ENCODE measurements at regions not wholly inside any gene's neighbourhood (a gene's known extent, or its start where the extent isn't known, plus 50 kb on each side); places are given as distances from the start of the nearest gene placed in this dataset.
"Not testable (repeated sequence)": the region's sequence is repeated elsewhere in the genome, so short reads cannot be mapped to it uniquely, and the experiment has no call there.

DNA sequence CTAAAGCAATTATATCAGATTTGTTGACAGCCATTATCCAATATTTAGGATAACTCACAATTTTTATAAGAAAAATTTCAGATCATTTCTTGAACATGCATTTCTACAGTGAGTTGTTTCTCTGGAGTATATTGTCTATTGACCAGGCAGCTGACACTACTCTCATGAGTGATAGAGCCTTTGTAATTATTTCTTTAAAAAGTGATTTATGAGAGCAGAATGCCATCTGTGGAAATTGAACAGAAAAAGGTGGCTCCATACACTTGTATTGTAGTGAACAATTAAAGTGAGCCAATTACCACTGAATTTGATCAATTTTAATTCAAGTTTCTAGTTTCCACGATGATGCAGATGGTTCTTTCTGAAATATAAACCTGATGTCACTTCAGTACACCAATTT is 855.4 kb downstream of the TAF11L14 start:
- TF ChIP-seq JUND (IDR thresholded peaks at IDR 0.05; ENCODE audit: low read depth) = no peak

DNA sequence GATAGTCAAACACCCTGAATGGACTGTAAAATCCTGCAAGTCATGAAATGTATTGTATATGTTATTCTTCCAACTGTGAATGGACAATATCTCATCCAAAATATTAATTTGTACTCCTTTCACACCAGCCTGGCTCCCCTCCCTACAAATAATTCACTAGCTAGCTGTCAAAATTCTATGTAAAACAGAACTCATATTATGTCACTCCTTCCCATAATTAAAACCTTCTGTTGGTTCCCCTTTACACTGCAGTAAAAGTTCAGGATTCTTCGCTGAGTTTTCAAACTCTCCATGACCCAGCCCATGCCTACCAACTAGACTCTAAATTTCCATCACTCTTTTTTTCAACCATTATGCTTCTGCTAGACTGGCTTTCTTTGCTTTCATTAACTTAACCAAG is 857.1 kb downstream of the TAF11L14 start:
- in situ Hi-C loops (cut with HindIII; ENCODE audit: low pct_unique_long_range_greater_than_20kb, low sequenced_read_pairs) = no loop called here
- DNase-seq (ENCODE audit: low read depth in 1 of 2, low spot score in 1 of 2) = no peak
- TF ChIP-seq JUND (IDR thresholded peaks at IDR 0.05; ENCODE audit: low read depth) = no peak

More for the DNA sequence above, 855.4 kb downstream of the TAF11L14 start:
- in situ Hi-C loops (cut with HindIII; ENCODE audit: low pct_unique_long_range_greater_than_20kb, low sequenced_read_pairs) = no loop called here
- DNase-seq (ENCODE audit: low read depth in 1 of 2, low spot score in 1 of 2) = no peak

DNA sequence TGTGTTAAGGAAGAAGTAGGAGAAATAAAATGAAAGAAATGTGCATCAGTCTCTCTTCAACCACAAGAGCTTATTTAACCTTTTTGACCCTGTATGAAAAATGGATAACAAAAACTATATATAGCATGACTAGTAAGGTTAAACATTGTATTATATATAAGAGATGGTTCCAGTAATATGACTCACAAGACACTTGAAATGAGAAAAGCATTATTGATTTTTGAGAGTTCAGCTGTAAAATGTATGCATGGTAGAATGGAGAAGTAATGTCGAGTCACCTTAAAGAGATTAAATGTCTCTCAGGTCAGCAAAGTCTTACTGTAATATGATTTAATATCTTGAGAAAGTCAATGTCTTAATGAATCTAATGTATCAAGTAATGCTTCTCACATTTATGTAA is 860.9 kb downstream of the TAF11L14 start:
- no peak for TF ChIP-seq JUND (IDR thresholded peaks at IDR 0.05; ENCODE audit: low read depth)
- in situ Hi-C loops (cut with HindIII; ENCODE audit: low pct_unique_long_range_greater_than_20kb, low sequenced_read_pairs) = no loop called here
- no peak for DNase-seq (ENCODE audit: low read depth in 1 of 2, low spot score in 1 of 2)

DNA sequence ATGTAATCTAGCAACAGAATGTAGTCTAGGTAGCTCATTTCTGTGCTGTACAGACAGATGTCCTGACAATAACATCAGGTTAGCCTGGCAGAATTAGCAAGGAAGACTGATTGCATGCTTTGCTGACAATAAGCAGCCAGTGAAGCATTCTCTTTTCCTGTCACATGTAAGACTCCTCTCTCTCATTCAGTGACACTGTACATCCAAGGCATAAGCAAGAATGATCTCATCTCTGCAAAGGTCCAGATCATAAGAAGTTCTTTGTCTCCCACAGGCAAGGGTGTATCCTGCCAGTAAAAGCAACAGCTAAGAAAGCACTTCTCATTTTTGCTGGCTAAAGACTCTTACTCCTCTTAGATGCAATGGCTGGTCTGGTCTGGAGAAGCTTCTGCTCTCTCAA is 861.8 kb downstream of the TAF11L14 start:
- TF ChIP-seq JUND (IDR thresholded peaks at IDR 0.05; ENCODE audit: low read depth) = no peak
- in situ Hi-C loops (cut with HindIII; ENCODE audit: low pct_unique_long_range_greater_than_20kb, low sequenced_read_pairs) = no loop called here
- DNase-seq (ENCODE audit: low read depth in 1 of 2, low spot score in 1 of 2) = no peak

DNA sequence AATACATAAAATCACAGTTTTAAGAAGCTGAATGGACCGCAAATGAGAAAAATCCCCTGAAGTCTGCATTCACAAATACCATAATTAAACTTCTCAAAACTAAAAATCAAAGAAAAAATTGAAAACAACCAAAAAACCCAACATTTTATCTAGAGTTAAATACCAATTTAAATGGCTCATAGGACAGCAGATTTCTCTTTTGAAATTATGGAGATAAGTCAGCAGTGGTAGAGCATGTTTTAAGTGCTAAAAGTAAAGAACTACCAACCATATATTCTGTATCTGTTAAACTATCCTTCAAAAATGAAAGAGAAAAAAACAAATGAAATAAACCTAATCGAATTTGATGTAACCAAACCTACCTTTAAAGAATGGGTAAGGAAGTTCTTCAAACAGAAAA is 862.8 kb downstream of the TAF11L14 start:
- no peak for TF ChIP-seq JUND (IDR thresholded peaks at IDR 0.05; ENCODE audit: low read depth)
- in situ Hi-C loops (cut with HindIII; ENCODE audit: low pct_unique_long_range_greater_than_20kb, low sequenced_read_pairs) = no loop called here
- DNase-seq (ENCODE audit: low read depth in 1 of 2, low spot score in 1 of 2) = no peak

DNA sequence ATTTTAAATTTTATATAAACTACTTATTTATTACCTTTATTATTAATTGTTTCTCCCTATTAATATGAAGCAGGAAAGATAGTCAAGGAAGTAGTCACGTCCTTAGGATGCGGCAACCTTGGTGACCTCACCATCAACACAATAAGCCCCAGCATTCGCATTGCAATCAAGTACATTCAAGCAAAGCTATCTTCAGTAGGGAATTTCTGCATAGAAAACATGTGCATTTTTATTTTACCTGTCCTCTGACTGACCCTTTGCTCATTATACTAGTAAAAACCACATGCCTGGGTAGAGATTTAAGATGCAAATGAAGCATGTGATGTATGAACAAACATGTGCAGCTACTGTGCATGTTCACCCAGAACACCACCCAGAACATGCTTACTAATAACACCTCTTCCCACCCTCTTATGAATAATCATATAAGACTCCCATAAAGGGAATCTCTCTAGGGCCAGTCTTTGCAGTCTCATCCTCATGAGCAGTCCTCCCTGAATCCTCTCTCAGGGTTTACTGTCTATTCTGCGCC is 869.6 kb downstream of the TAF11L14 start:
- DNase-seq (ENCODE audit: low read depth in 1 of 2, low spot score in 1 of 2) = no peak
- in situ Hi-C loops (cut with HindIII; ENCODE audit: low pct_unique_long_range_greater_than_20kb, low sequenced_read_pairs) = no loop called here
- no peak for TF ChIP-seq JUND (IDR thresholded peaks at IDR 0.05; ENCODE audit: low read depth)

DNA sequence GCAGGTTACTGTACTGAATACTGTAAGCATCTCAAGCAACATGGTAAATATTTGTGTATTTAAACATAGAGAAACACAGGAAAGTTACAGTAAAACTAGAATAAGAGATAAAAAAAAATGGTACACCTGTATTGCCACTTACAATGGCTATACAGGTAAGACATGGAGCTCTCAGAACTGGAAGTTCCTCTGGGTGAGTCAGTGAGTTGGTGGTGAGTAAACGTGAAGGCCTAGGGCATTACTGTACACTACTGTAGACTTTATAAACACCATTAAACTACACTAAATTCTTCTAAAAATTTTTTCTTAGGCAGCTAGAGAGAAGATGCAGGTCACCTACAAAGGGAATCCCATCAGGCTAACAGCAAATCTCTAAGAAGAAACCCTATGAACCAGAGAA is 872.9 kb downstream of the TAF11L14 start:
- TF ChIP-seq JUND (IDR thresholded peaks at IDR 0.05; ENCODE audit: low read depth) = no peak
- DNase-seq (ENCODE audit: low read depth in 1 of 2, low spot score in 1 of 2) = no peak

DNA sequence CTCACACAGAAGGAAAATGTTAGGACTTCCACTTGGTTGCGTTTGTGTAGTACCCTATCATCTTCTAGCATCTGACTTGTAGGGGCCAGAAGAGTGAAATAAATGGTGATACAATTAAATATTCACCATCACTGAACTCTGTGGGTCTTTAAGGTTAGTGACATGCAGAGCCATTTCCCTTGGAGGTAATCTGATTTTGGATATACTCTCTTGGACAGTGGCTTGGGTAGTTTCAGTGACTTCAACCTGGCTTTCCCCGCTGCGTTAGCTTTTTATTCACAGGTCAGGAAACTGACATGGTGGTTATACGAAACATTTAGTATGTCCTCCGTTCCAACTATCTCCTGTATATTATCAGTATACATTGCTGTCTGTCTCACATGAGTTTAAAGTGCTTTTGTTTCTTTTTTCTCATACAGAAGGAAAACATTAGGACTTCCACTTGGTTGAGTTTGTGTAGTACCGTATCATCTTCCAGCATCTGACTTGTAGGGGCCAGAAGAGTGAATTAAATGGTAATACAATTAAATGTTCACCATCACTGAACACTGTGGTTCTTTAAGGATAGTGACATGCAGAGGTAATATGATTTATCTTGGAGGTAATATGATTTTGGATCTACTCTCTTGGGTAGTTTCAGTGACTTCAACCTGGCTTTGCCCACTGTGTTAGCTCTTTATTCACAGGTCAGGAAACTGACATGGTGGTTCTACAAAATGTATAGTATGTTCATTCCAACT is 883.6 kb downstream of the TAF11L14 start:
- DNase-seq (ENCODE audit: low read depth in 1 of 2, low spot score in 1 of 2) = no peak
- TF ChIP-seq JUND (IDR thresholded peaks at IDR 0.05; ENCODE audit: low read depth) = no peak
- in situ Hi-C loops (cut with HindIII; ENCODE audit: low pct_unique_long_range_greater_than_20kb, low sequenced_read_pairs) = no loop called here

More for the DNA sequence above, 872.9 kb downstream of the TAF11L14 start:
- in situ Hi-C loops (cut with HindIII; ENCODE audit: low pct_unique_long_range_greater_than_20kb, low sequenced_read_pairs) = no loop called here

DNA sequence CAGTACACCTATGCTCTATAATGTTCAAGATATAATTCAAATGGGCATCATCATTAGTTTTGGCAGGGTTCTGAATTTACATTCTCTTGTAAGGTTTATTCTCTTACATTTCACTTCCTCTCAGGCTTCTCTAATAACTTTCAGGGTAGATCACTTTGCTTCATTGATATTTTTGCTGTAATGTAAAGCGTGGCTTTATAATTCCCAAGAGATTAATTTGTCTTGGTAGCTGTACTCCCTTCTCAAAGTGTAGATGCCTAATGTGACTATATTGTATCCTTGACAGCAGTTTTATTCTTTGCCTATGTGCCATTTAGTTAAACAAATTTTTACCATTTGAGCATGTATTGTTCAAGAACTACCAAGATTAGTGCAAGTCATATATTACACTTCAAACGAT is 889.1 kb downstream of the TAF11L14 start:
- TF ChIP-seq JUND (IDR thresholded peaks at IDR 0.05; ENCODE audit: low read depth) = no peak
- DNase-seq (ENCODE audit: low read depth in 1 of 2, low spot score in 1 of 2) = no peak
- in situ Hi-C loops (cut with HindIII; ENCODE audit: low pct_unique_long_range_greater_than_20kb, low sequenced_read_pairs) = no loop called here

DNA sequence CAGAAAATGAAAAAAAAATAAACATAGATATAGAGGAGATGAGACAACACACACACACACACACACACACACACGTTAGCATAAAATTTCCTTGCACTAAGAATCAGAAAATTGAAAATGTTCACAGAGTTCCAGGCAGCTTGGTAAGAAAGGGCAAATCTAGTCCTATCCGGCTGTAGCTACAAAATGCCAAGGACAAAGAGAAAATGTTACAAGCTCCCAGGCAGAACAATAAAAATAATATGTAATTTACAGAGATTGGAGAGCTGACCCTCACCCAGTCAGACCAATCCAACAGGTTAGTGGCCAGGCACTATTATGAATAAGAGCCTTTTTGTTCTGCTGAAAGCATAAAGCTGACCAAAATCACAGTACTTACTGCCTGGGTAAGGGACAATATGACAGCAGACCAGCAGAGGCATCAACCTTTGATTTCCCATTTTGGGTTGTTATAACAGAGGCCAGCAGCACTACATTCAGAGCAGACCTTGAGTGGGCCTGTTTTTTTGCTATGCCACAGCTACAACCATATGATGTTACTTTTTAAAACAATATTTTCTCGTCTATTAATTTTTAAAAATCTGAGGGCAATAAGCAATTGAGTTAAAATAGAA is 892.6 kb downstream of the TAF11L14 start:
- DNase-seq (ENCODE audit: low read depth in 1 of 2, low spot score in 1 of 2) = peak in 1 of 2 experiments; percentile 8
- in situ Hi-C loops (cut with HindIII; ENCODE audit: low pct_unique_long_range_greater_than_20kb, low sequenced_read_pairs) = no loop called here
- no peak for TF ChIP-seq JUND (IDR thresholded peaks at IDR 0.05; ENCODE audit: low read depth)

DNA sequence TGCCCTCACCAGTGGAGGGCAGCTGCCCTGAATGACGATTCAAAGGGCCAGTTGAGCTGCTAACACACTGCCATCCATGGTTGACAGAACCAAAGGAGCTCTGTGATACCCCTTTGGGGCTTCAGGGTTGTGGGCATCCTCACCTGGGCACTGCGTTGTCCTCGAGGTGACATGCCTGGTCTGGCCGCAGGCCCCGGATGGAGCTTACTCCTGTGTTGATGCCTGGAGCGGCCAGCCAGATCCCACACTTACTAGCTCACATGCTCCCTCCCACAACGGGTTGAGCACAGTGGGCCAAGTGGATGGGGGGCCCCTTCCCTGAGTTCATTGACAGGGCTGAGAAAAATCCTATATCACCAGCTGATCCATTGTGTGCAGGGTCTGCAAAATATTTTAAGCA is 898.9 kb downstream of the TAF11L14 start:
- DNase-seq (ENCODE audit: low read depth in 1 of 2, low spot score in 1 of 2) = no peak
- TF ChIP-seq JUND (IDR thresholded peaks at IDR 0.05; ENCODE audit: low read depth) = no peak
- in situ Hi-C loops (cut with HindIII; ENCODE audit: low pct_unique_long_range_greater_than_20kb, low sequenced_read_pairs) = no loop called here

DNA sequence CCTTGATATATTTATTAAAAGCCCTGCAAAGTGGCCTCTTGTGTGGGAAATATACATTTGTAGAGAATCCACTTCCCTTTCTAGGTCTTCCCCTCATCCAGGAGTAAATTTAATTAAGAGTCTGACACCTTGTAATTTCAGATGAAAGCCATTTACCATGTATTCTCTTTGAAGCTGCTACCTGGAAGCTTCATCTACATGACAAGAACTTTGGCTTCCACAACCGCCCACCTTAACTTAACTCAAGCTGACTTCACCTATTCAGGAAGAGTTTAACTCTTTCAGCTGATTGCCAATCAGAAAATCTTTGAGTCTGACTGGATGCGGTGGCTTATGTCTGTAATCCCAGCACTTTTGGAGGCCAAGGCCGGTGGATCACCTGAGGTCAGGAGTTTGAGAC is 899.9 kb downstream of the TAF11L14 start:
- DNase-seq (ENCODE audit: low read depth in 1 of 2, low spot score in 1 of 2) = no peak
- in situ Hi-C loops (cut with HindIII; ENCODE audit: low pct_unique_long_range_greater_than_20kb, low sequenced_read_pairs) = no loop called here
- TF ChIP-seq JUND (IDR thresholded peaks at IDR 0.05; ENCODE audit: low read depth) = no peak

DNA sequence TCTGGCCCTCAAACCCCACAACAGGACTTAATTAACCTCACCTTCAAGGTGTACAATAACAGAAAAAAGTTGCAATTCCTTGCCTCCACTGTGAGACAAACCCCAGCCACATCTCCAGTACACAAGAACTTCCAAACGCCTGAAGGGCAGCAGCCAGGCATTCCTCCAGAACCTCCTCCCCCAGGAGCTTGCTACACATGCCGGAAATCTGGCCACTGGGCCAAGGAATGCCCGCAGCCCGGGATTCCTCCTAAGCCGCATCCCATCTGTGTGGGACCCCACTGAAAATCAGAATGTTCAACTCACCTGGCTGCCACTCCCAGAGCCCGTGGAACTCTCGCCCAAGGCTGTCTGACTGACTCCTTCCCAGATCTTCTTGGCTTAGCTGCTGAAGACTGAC is 901.5 kb downstream of the TAF11L14 start:
- in situ Hi-C loops (cut with HindIII; ENCODE audit: low pct_unique_long_range_greater_than_20kb, low sequenced_read_pairs); DNase-seq (ENCODE audit: low read depth in 1 of 2, low spot score in 1 of 2): not testable (repeated sequence)

Measured in T47D (cell line).